ENCODE measurements at regions not wholly inside any gene's neighbourhood (a gene's known extent, or its start where the extent isn't known, plus 50 kb on each side); places are given as distances from the start of the nearest gene placed in this dataset.
"Not testable (repeated sequence)": the region's sequence is repeated elsewhere in the genome, so short reads cannot be mapped to it uniquely, and the experiment has no call there.

DNA sequence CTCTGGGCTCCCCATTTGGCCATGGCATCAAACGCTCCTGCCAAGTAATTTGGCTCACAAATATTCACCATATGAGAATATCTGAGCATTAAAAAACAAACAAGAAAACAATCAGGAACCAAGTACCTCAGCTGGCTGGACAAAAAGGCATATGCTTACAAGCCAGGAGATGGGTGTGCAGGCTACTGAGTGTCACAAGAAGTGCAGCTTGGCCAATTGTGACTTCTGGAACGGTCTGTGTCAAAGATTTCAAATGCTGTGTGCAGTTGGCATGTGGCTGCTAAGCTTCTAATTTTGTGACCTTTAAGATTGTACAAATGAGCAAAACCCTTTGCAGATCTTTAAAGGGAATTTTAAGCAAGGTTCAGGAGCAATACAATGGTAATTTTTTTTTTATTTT, 274.0 kb downstream of the ANAPC1 start:
- H3K9me3 Mint-ChIP-seq (ENCODE audit: insufficient read depth); H3K36me3 Mint-ChIP-seq (ENCODE audit: low read depth); H3K4me3 Mint-ChIP-seq; POLR2A ChIA-PET; ATAC-seq; DNase-seq; H3K27ac Mint-ChIP-seq; H3K27me3 Mint-ChIP-seq (ENCODE audit: low read depth); CTCF ChIA-PET; H3K4me1 Mint-ChIP-seq (ENCODE audit: low read depth): not testable (repeated sequence)

DNA sequence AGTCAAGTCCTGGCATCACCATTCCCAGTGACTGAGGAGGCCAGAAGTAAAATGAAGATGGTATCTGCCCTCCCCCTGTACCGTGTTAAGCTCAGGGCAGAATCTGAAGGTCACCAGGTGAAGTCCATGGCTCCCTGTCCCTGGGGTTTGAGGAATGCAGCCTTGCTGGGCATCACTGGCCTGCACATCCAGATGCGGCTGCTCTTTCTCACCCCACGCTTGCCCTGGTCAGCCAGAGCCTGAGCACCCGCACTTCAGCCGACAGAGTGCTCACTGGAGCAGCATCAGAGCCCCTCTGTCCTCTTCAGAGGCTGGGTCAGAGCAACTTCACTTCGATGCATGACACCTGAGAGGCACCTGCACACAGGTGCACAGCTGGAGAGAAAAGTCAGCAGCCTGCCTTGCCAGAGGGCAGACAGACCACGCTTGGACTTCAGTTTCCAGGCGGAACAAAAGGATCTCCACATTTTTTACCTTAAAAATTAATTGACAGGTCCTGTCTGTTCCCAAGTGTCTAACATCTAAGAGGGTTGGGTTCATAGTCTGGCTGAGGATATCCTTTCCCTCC, 267.3 kb downstream of the ANAPC1 start:
- ATAC-seq (no peak), DNase-seq (no peak)
- ChIA-PET POLR2A (no interaction called here), CTCF (no interaction called here)
- H3K9me3 Mint-ChIP-seq (ENCODE audit: insufficient read depth), result no peaks in the 10 kb centered on the region
- H3K4me3 Mint-ChIP-seq, result no peak overlapping the region
- no peaks in the 10 kb centered on the region for H3K4me1 Mint-ChIP-seq (ENCODE audit: low read depth)
- H3K27ac Mint-ChIP-seq, result no peak overlapping the region
- no peaks in the 10 kb centered on the region for H3K36me3 Mint-ChIP-seq (ENCODE audit: low read depth)
- H3K27me3 Mint-ChIP-seq (ENCODE audit: low read depth), result peaks cover 12% of the 10 kb centered on the region

DNA sequence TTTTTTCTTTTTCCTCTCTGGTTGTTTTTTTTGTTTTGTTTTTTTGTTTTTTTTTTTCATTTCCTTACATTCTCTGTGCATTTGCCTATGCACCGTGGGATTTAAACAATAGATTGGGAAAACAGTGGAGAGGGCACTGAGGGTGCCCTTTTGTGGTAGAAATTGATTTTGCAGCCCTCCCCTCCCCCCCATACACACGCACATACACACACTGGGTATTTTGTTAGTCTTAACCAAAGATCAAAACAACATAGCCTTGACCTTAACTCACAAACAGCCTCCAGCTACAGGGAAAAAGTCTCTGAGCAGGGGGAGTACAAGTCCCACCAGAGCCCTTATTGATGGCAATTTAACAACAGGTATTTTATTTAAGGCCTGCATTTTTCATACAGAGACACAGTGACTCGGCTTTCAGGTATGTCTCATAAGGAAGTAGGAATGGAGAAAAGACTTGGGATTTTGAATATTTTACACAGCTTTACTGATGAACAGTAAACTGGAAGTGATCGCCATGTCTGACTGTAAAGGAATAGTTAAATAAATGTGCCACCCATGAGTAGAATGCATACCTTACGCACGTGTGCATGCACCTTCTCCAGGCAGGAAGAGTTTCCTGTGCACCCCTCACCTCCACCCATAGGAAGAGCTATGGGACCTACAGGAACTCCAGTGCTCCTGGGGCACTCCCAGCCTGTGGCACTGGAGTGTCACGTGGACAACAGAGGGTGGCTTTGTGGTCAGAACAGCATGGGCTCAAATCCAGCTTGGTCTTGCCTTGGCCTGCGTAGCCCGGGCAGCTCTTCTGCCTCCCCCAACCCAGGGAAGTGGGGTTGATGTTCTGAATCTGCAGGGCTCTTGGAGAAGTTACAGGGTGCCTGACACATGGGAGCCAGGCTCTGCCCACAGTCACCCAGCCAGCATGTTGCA, 266.4 kb downstream of the ANAPC1 start:
- Mint-ChIP-seq H3K36me3 (ENCODE audit: low read depth) (no peaks in the 10 kb centered on the region), H3K27me3 (ENCODE audit: low read depth) (peaks cover 8% of the 10 kb centered on the region), H3K9me3 (ENCODE audit: insufficient read depth) (no peaks in the 10 kb centered on the region), H3K4me1 (ENCODE audit: low read depth) (no peaks in the 10 kb centered on the region), H3K27ac (no peak overlapping the region), H3K4me3 (no peak overlapping the region)
- ChIA-PET POLR2A (no interaction called here), CTCF (no interaction called here)
- ATAC-seq (no peak), DNase-seq (no peak)

DNA sequence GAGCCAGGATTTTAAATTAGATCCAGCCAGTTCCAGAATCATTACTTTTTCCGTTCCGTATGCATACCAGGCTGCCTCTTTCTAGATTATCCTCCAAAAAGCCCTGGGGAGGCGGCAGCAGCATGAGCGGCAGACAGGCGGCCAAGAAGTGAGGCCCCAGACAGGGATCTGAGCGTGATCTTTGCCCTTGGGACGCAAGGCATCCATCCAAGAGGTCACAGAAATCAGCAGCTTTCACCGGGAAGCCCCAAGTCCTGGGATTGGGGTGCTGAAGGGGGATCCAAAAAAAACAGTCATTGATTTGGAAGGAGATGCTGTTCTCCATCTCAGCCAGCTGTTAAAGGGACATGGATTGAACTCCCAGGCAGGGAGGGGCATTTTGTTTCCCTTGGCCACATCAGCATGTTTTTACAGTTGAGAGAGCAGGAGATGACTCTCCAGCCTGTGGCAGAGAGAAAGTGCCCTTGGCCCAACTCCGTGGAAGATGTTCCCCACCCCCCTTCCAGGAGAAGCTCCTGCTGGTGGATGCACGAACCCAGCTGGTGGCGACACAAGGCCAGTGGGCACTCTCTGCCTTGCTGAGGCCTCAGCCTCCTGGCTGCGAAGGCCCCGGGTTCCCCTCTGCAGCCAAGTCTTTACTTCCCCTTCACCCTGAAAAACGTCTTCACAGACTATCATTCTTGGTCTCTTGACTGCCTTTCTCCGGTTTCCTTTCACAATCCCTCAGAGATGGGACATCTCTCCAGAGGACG, 265.6 kb downstream of the ANAPC1 start:
- POLR2A ChIA-PET, result no interaction called here
- no peaks in the 10 kb centered on the region for H3K4me1 Mint-ChIP-seq (ENCODE audit: low read depth)
- no peaks in the 10 kb centered on the region for H3K36me3 Mint-ChIP-seq (ENCODE audit: low read depth)
- no peak for DNase-seq
- ATAC-seq, result no peak
- H3K9me3 Mint-ChIP-seq (ENCODE audit: insufficient read depth), result no peaks in the 10 kb centered on the region
- H3K27me3 Mint-ChIP-seq (ENCODE audit: low read depth), result peaks cover 8% of the 10 kb centered on the region
- no peak overlapping the region for H3K4me3 Mint-ChIP-seq
- CTCF ChIA-PET, result no interaction called here
- H3K27ac Mint-ChIP-seq, result no peak overlapping the region

DNA sequence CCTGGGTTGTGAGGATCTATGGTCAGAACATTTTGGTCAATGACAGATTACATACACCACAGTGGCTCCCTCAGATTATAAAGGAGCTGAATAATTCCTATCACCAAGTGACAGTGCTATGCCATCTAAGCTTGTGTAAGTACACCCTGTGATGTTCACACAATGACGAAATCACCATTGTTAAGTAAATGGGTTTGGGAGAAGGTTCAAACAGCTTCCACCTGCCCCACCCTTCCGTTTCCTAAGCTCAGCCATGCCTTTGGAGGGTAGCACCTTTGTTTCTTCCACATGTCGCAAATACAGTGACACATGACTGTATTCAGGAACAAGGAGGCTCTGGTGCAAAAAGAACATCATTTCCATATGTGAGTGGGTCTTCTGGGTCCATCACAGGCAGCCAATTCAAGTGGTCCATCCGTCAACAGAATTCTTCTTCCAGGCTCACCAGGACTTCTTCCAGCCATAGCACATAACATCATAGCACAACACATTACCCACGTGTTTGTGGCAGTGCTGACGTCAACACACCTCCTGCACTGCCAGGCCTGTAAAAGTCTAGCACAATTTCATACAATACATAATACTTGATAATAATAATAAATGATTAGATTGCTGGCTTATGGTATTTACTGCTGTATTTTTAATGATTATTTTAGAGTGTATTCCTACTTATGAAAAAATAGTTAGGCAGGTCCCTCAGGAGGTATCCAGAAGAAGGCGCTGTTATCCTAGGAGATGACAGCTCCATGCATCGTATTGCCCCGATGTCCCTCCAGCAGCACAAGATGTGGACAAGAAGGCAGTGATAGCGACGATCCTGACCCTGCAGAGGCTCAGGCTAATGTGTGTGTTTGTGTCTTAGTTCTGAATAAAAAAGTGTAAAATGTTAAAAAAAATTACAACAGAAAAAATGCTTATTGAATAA, 264.8 kb downstream of the ANAPC1 start:
- no peak overlapping the region for H3K27ac Mint-ChIP-seq
- no peaks in the 10 kb centered on the region for H3K36me3 Mint-ChIP-seq (ENCODE audit: low read depth)
- ATAC-seq (no peak), DNase-seq (no peak)
- peaks cover 3% of the 10 kb centered on the region for H3K4me1 Mint-ChIP-seq (ENCODE audit: low read depth)
- peaks cover 11% of the 10 kb centered on the region for H3K27me3 Mint-ChIP-seq (ENCODE audit: low read depth)
- H3K9me3 Mint-ChIP-seq (ENCODE audit: insufficient read depth), result no peaks in the 10 kb centered on the region
- ChIA-PET POLR2A (no interaction called here), CTCF (interaction anchor here (0.9 kb wide), 1 partner anchor 13 kb away, joined by 3 read pairs; no protein-coding TSS in a partner anchor)
- no peak overlapping the region for H3K4me3 Mint-ChIP-seq

DNA sequence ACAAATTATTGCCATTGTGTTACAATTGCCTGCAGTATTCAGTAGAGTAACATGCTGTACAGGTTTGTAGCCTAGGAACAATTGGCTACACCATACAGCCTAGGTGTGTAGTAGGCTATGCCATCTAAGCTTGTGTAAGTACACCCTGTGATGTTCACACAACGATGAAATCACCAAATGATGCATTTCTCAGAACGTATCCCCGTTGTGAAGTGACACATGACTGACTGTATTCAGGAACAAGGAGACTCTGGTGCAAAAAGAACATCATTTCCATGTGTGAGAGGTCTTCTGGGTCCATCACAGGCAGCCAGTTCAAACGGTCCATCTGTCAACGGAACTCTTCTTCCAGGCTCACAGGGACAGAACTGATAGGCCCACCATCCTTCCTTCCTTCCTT, 263.7 kb downstream of the ANAPC1 start:
- POLR2A ChIA-PET, result no interaction called here
- Mint-ChIP-seq H3K27me3 (ENCODE audit: low read depth) (peaks cover 15% of the 10 kb centered on the region), H3K4me1 (ENCODE audit: low read depth) (peaks cover 11% of the 10 kb centered on the region), H3K9me3 (ENCODE audit: insufficient read depth) (no peaks in the 10 kb centered on the region), H3K4me3 (no peak overlapping the region), H3K36me3 (ENCODE audit: low read depth) (no peaks in the 10 kb centered on the region), H3K27ac (no peak overlapping the region)
- ATAC-seq, result no peak
- no peak for DNase-seq
- CTCF ChIA-PET, result interaction anchor here (0.9 kb wide), 1 partner anchor 12 kb away, joined by 3 read pairs; no protein-coding TSS in a partner anchor

DNA sequence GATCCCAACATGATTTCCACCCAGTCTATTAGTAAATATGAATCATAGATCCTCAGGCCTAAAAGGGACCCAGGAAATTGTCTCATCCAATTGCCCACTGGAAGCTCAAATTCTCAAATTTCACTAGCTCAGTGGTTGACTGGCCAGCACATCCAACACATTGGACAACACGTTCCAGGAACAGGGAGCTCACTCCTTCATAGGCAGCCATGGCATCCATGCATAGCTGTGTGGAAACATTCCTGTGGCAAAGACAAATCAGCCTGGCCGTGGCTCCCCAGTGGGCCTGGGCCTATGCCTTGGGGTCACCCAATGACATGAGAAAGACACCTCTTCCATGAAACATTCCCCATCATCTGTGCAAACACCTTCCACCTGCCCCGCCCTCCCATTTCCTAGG, 261.1 kb downstream of the ANAPC1 start:
- CTCF ChIA-PET, result interaction anchor here (1.4 kb wide), 1 partner anchor 76 kb away, joined by 6 read pairs; no protein-coding TSS in a partner anchor
- Mint-ChIP-seq H3K27ac (no peak overlapping the region), H3K36me3 (ENCODE audit: low read depth) (peaks cover 9% of the 10 kb centered on the region), H3K9me3 (ENCODE audit: insufficient read depth) (peaks cover 13% of the 10 kb centered on the region), H3K27me3 (ENCODE audit: low read depth) (peaks cover 7% of the 10 kb centered on the region), H3K4me3 (no peak overlapping the region), H3K4me1 (ENCODE audit: low read depth) (peaks cover 26% of the 10 kb centered on the region)
- POLR2A ChIA-PET, result no interaction called here
- ATAC-seq, result no peak
- DNase-seq, result no peak

DNA sequence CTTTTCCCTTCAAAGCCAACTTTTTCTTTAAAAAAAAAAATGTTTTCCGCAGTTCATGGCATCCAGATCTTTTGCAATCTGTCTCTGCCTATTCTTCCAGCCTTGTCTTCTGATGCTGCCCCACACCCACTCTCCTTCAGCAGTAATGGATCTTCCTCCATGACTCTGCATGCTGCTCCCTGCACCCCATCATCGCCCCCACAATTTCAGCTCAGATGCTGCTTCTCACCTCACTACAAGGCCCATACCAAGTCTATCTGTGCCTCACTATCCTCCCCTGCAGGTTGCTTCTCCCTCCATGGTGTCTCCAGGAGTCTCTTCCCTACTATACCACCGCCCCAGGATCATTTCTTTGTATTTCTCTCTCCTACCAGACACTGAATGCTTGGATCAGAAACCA, 260.6 kb downstream of the ANAPC1 start:
- ChIA-PET CTCF (interaction anchor here (1.4 kb wide), 1 partner anchor 10 kb away, joined by 7 read pairs; no protein-coding TSS in a partner anchor), POLR2A (no interaction called here)
- peaks cover 26% of the 10 kb centered on the region for H3K4me1 Mint-ChIP-seq (ENCODE audit: low read depth)
- peaks cover 16% of the 10 kb centered on the region for H3K9me3 Mint-ChIP-seq (ENCODE audit: insufficient read depth)
- no peak overlapping the region for H3K4me3 Mint-ChIP-seq
- ATAC-seq (no peak), DNase-seq (no peak)
- peaks cover 7% of the 10 kb centered on the region for H3K27me3 Mint-ChIP-seq (ENCODE audit: low read depth)
- H3K36me3 Mint-ChIP-seq (ENCODE audit: low read depth), result peaks cover 12% of the 10 kb centered on the region
- H3K27ac Mint-ChIP-seq, result no peak overlapping the region

DNA sequence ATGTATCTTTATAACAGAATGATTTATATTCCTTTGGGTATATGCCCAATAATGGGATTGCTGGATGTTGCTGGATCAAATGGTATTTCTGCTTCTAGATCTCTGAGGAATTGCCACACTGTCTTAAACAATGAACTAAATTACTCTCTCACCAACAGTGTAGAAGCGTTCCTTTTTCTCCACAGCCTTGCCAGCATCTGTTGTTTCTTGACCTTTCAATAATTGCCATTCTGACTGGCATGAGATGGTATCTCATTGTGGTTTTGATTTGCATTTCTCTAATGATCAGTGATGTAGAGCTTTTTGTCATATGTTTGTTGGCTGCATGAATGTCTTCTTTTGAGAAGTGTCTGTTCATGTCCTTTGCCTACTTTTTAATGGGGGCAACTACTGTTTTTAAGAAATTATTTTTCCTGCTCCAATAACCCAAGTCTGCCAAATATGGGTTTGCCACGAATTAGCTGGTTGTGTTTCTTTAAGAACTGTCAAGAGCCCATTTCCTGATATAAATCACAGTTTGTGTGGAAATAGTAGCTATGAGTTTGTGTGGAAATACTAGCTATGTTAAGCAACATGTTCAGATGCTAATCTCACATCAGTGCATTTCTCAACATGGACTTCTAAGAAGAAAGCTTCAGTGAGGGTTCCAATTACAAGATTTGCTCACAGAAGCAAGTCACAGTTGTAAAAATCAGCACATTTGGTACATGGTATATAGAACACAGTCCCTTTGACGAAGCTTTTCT, 259.4 kb downstream of the ANAPC1 start:
- peaks cover 7% of the 10 kb centered on the region for H3K27me3 Mint-ChIP-seq (ENCODE audit: low read depth)
- H3K4me3 Mint-ChIP-seq, result no peak overlapping the region
- H3K9me3 Mint-ChIP-seq (ENCODE audit: insufficient read depth), result peaks cover 21% of the 10 kb centered on the region
- ATAC-seq (no peak), DNase-seq (no peak)
- POLR2A ChIA-PET, result interaction anchor here (0.8 kb wide), 1 partner anchor 65 kb away, joined by 3 read pairs; no protein-coding TSS in a partner anchor
- CTCF ChIA-PET, result interaction anchor here (1.4 kb wide), 1 partner anchor 8 kb away, joined by 7 read pairs; no protein-coding TSS in a partner anchor
- H3K27ac Mint-ChIP-seq, result no peak overlapping the region
- peaks cover 19% of the 10 kb centered on the region for H3K36me3 Mint-ChIP-seq (ENCODE audit: low read depth)
- H3K4me1 Mint-ChIP-seq (ENCODE audit: low read depth), result peaks cover 26% of the 10 kb centered on the region

DNA sequence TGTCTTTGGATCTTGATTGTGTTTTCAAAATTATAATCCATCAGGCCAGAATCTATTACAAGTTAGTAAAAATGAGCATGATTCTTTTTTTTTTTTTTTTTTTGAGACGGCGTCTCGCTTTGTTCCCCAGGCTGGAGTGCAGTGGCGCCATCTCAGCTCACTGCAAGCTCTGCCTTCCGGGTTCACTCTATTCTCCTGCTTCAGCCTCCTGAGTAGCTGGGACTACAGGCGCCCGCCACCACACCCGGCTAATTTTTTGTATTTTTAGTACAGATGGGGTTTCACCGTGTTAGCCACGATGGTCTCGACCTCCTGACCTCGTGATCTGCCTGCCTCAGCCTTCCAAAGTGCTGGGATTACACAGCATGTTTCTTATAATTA, 258.8 kb downstream of the ANAPC1 start:
- peaks cover 21% of the 10 kb centered on the region for H3K9me3 Mint-ChIP-seq (ENCODE audit: insufficient read depth)
- CTCF ChIA-PET; ATAC-seq; H3K27ac Mint-ChIP-seq; H3K4me3 Mint-ChIP-seq; H3K27me3 Mint-ChIP-seq (ENCODE audit: low read depth); DNase-seq: not testable (repeated sequence)
- H3K36me3 Mint-ChIP-seq (ENCODE audit: low read depth), result peaks cover 23% of the 10 kb centered on the region
- POLR2A ChIA-PET, result interaction anchor here (0.8 kb wide), 1 partner anchor 65 kb away, joined by 3 read pairs; no protein-coding TSS in a partner anchor
- peaks cover 26% of the 10 kb centered on the region for H3K4me1 Mint-ChIP-seq (ENCODE audit: low read depth)

Data from activated CD8-positive, alpha-beta T cell treated with anti-CD3 and anti-CD28 coated beads, Interleukin-2, amount 10 ng/mL, durations not matched to agents 7 days and 5 days (primary cell).